Endothelial cell of umbilical vein (primary cell): ENCODE measurements at regions not wholly inside any gene's neighbourhood (a gene's known extent, or its start where the extent isn't known, plus 50 kb on each side); places are given as distances from the start of the nearest gene placed in this dataset.

Source experiments
- BruUV-seq: library from RNA; stranded (reverse); fragments of 400-500 nt; replicated peaks from 2 replicates; lab custom pipeline; 2021; lab: Mats Ljungman, UMichigan
- CTCF ChIA-PET: fragments of 300-600, 350-600 bp; sonication (Branson Sonifier 250); formaldehyde crosslinking; loops from one replicate; lab custom pipeline; 2021; ENCODE audit warnings: antibody characterized with exemption, inconsistent platforms; lab: Charles Lee
- POLR2A ChIA-PET: fragments of 300-600, 350-600 bp; sonication (Branson Sonifier 250); formaldehyde crosslinking; loops from one replicate; lab custom pipeline; 2021; ENCODE audit warnings: antibody characterized with exemption, inconsistent platforms; lab: Charles Lee
- DNase-seq: peaks from one replicate; pipeline ENCODE4 v3.0.0-alpha.2; 2011; ENCODE audit warnings: low read depth, low spot score
- FAIRE-seq: peaks from 2 replicates; lab custom pipeline; 2011; peaks lifted over from hg19 to GRCh38; lab: Jason Lieb, UNC
- H2AFZ ChIP-seq: 2 replicates; pipeline ENCODE4 v1.6.0; 2012; ENCODE audit warnings: low read depth, low read length, control low read depth, inconsistent platforms
- H3K27ac ChIP-seq: 2 replicates; pipeline ENCODE4 v1.5.1; 2011; ENCODE audit warnings: low read depth, mild to moderate bottlenecking, control low read depth, low read length, moderate library complexity; ENCODE audit not compliant: insufficient read depth
- H3K27me3 ChIP-seq, 2 experiments: 2 replicates each; pipeline versions ENCODE4 v1.6.0 to v1.6.1; 2011; ENCODE audit warnings: low read length in 2 of 2, mixed read lengths in 1 of 2; ENCODE audit not compliant: control insufficient read depth in 2 of 2, insufficient read depth in 2 of 2
- H3K36me3 ChIP-seq, 2 experiments: 2 replicates in 1 of 2; 3 replicates in 1 of 2; pipeline ENCODE4 v1.5.1; 2011; ENCODE audit warnings: low read length in 2 of 2, mild to moderate bottlenecking in 1 of 2, moderate library complexity in 1 of 2; ENCODE audit not compliant: control insufficient read depth in 2 of 2, insufficient read depth in 2 of 2; ENCODE audit errors: extremely low read depth in 1 of 2
- H3K4me1 ChIP-seq: 3 replicates; pipeline ENCODE4 v1.5.1; 2011; ENCODE audit warnings: mild to moderate bottlenecking, low read length; ENCODE audit not compliant: control insufficient read depth, insufficient read depth; ENCODE audit errors: extremely low read depth
- H3K4me2 ChIP-seq: 2 replicates; pipeline ENCODE4 v1.6.1; 2011; ENCODE audit warnings: low read length, control low read depth, mixed read lengths; ENCODE audit not compliant: insufficient read depth
- H3K4me3 ChIP-seq, 3 experiments: fragments of 200-600 bp in 1 of 3; sonication (generic), shearing (Covaris generic) in 1 of 3; replicated peaks in 1 of 3; 2 replicates each; pipeline ENCODE4 v1.5.1; 2011 to 2016; ENCODE audit warnings: control low read depth in 3 of 3, low read length in 3 of 3, mild to moderate bottlenecking in 2 of 3, inconsistent platforms in 1 of 3, low read depth in 1 of 3, moderate library complexity in 1 of 3; ENCODE audit not compliant: insufficient read depth in 1 of 3
- H3K79me2 ChIP-seq: 2 replicates; pipeline ENCODE4 v1.6.0; 2012; ENCODE audit warnings: low read length, inconsistent platforms; ENCODE audit not compliant: control insufficient read depth, insufficient read depth
- H3K9ac ChIP-seq: replicated peaks from 2 replicates; pipeline ENCODE3; 2011; ENCODE audit warnings: low read length, control low read depth; ENCODE audit not compliant: insufficient read depth; ENCODE audit errors: extremely low read depth
- H3K9me1 ChIP-seq: replicated peaks from 3 replicates; pipeline ENCODE4 v1.6.0; 2011; ENCODE audit warnings: mild to moderate bottlenecking, low read length; ENCODE audit not compliant: control insufficient read depth, insufficient read depth; ENCODE audit errors: extremely low read depth
- H3K9me3 ChIP-seq: replicated peaks from 2 replicates; pipeline ENCODE4 v1.5.1; 2012; ENCODE audit warnings: low read length, inconsistent platforms; ENCODE audit not compliant: control insufficient read depth, insufficient read depth
- H4K20me1 ChIP-seq: replicated peaks from 2 replicates; pipeline ENCODE3; 2011; ENCODE audit warnings: mild to moderate bottlenecking, low read length; ENCODE audit not compliant: control insufficient read depth, insufficient read depth; ENCODE audit errors: extremely low read depth
- EZH2 ChIP-seq: IDR thresholded peaks from 2 replicates; pipeline ENCODE4 v1.6.1; 2012; ENCODE audit warnings: borderline replicate concordance, low read depth, mild to moderate bottlenecking, moderate library complexity, low read length, inconsistent platforms; ENCODE audit not compliant: severe bottlenecking
- FOS ChIP-seq: IDR thresholded peaks from 2 replicates; pipeline ENCODE4 v1.6.1; 2011; ENCODE audit warnings: mild to moderate bottlenecking, low read length, moderate library complexity, borderline replicate concordance; ENCODE audit not compliant: insufficient read depth
- GATA2 ChIP-seq: IDR thresholded peaks from 2 replicates; pipeline ENCODE4 v1.7.0; 2011; ENCODE audit warnings: low read depth, mild to moderate bottlenecking, moderate library complexity, mixed read lengths, low read length; ENCODE audit not compliant: insufficient read length, insufficient read depth
- JUN ChIP-seq: IDR thresholded peaks from 2 replicates; pipeline ENCODE4 v1.6.1; 2011; ENCODE audit warnings: borderline replicate concordance, low read depth; ENCODE audit not compliant: insufficient read length, insufficient read depth
- MYC ChIP-seq: IDR thresholded peaks from one replicate; pipeline ENCODE4 v1.6.1; 2011; ENCODE audit warnings: mild to moderate bottlenecking, low read depth, low read length
- POLR2A ChIP-seq: IDR thresholded peaks from 2 replicates; pipeline ENCODE4 v1.6.1; 2012; ENCODE audit warnings: low read depth, mild to moderate bottlenecking, control low read depth, low read length
- POLR2AphosphoS5 ChIP-seq: IDR thresholded peaks from 2 replicates; pipeline ENCODE4 v1.6.1; 2012; ENCODE audit warnings: low read depth, mild to moderate bottlenecking, control low read depth, low read length, moderate library complexity; ENCODE audit not compliant: insufficient read depth
- dilution Hi-C: fragments of 300-500 bp; cut with MboI; formaldehyde crosslinking; loops from one replicate; pipeline ENCODE4 v1.15.0; 2019; ENCODE audit warnings: low sequenced_read_pairs; ENCODE audit not compliant: extremely low pct_ligation_motif_present
- intact Hi-C: fragments of 100-400 bp; cut with micrococcal nuclease; formaldehyde crosslinking; loops from one replicate; pipeline ENCODE4 v1.10.0; 2022
- TF ChIP-seq, protein P1 (sequence below), 2 donors: IDR thresholded peaks; 1 replicate in 1 of 2; 2 replicates in 1 of 2; pipeline ENCODE4 v1.5.1; 2011; ENCODE audit warnings: low read length in 2 of 2, mild to moderate bottlenecking in 2 of 2, moderate library complexity in 2 of 2, control low read depth in 1 of 2, inconsistent platforms in 1 of 2, low read depth in 1 of 2; ENCODE audit not compliant: insufficient read depth in 1 of 2; ENCODE audit errors: extremely low read depth in 1 of 2
- TF ChIP-seq, protein P2 (sequence below): IDR thresholded peaks from 2 replicates; pipeline ENCODE4 v1.6.1; 2011; ENCODE audit not compliant: insufficient read depth, insufficient read length

DNA sequence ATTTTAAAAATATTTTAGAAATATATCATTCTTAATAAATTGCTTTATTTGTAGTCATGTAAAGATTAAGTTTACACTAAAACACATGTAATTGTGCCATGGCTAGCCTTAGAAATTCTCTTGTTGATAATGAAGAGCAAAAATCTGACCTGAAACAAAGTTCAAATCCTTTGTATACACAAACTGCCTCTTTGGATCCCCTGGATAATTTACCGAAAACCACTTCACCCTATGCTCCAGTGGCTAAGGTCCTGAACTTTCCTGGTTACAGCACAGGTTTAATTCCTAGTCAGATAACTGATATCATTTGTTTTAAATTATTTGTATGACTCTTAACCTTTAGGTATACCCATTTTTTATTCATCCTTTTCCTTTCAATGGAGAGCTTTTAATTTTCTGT, 1093.2 kb upstream of the ADGRL4 start:
- CTCF ChIA-PET: interaction anchor here (1.4 kb wide), 1 partner anchor 18 kb away, joined by 3 read pairs; no protein-coding TSS in a partner anchor
- Histone ChIP-seq H4K20me1 (no peaks in the 10 kb centered on the region), H3K9me3 (no peaks in the 10 kb centered on the region), H2AFZ (no peak overlapping the region), H3K9me1 (no peaks in the 10 kb centered on the region), H3K9ac (no peak overlapping the region), H3K4me3 (no peak overlapping the region), H3K36me3 (no peaks in the 10 kb centered on the region), H3K27me3 (no peaks in the 10 kb centered on the region), H3K79me2 (no peaks in the 10 kb centered on the region), H3K4me2 (no peak overlapping the region), H3K4me1 (no peaks in the 10 kb centered on the region), H3K27ac (no peak overlapping the region)
- intact Hi-C loops (no loop called here), dilution Hi-C loops (no loop called here)
- DNase-seq (no peak), FAIRE-seq (no peak)
- POLR2A ChIA-PET: interaction anchor here (0.6 kb wide), 1 partner anchor 571 kb away, joined by 3 read pairs; no protein-coding TSS in a partner anchor
- TF ChIP-seq EZH2 (no peak), JUN (no peak), FOS (no peak), GATA2 (no peak), MYC (no peak), POLR2A (no peak), POLR2AphosphoS5 (no peak)
- TF ChIP-seq, protein P1, sequence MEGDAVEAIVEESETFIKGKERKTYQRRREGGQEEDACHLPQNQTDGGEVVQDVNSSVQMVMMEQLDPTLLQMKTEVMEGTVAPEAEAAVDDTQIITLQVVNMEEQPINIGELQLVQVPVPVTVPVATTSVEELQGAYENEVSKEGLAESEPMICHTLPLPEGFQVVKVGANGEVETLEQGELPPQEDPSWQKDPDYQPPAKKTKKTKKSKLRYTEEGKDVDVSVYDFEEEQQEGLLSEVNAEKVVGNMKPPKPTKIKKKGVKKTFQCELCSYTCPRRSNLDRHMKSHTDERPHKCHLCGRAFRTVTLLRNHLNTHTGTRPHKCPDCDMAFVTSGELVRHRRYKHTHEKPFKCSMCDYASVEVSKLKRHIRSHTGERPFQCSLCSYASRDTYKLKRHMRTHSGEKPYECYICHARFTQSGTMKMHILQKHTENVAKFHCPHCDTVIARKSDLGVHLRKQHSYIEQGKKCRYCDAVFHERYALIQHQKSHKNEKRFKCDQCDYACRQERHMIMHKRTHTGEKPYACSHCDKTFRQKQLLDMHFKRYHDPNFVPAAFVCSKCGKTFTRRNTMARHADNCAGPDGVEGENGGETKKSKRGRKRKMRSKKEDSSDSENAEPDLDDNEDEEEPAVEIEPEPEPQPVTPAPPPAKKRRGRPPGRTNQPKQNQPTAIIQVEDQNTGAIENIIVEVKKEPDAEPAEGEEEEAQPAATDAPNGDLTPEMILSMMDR (IDR thresholded peaks at IDR 0.05; ENCODE audit: extremely low read depth in 1 of 2, insufficient read depth in 1 of 2, low read depth in 1 of 2, low read length in 2 of 2): no peak
- TF ChIP-seq, protein P2, sequence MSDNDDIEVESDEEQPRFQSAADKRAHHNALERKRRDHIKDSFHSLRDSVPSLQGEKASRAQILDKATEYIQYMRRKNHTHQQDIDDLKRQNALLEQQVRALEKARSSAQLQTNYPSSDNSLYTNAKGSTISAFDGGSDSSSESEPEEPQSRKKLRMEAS: no peak
- BruUV-seq: no TSS peak
